ENCODE measurements at regions not wholly inside any gene's neighbourhood (a gene's known extent, or its start where the extent isn't known, plus 50 kb on each side); places are given as distances from the start of the nearest gene placed in this dataset.

- Histone ChIP-seq H3K4me3 (no peak overlapping the region), H3K36me3 (no peaks in the 10 kb centered on the region), H3K4me1 (no peaks in the 10 kb centered on the region), H3K9me3 (no peaks in the 10 kb centered on the region), H3K27ac (no peak overlapping the region), H3K27me3 (peaks cover 0 to 5% of the 10 kb centered on the region in 2 donors)
- DNase-seq: no peak
- no peak for TF ChIP-seq CTCF (IDR thresholded peaks at IDR 0.05)
- intact Hi-C loops (cut with DNase I; ENCODE audit: low total_unique reads): no loop called here
These were observed 140.0 kb upstream of the ST6GAL2 start for GRCh38 chr2:107025869-107026380.

- intact Hi-C loops (cut with DNase I; ENCODE audit: low total_unique reads): no loop called here
- Histone ChIP-seq H3K9me3 (no peaks in the 10 kb centered on the region), H3K27me3 (peaks cover 0 to 5% of the 10 kb centered on the region in 2 donors), H3K4me1 (no peaks in the 10 kb centered on the region), H3K36me3 (no peaks in the 10 kb centered on the region), H3K4me3 (no peak overlapping the region), H3K27ac (no peak overlapping the region)
- no peak for DNase-seq
- TF ChIP-seq POLR2A (IDR thresholded peaks at IDR 0.05): no peak
- TF ChIP-seq CTCF (IDR thresholded peaks at IDR 0.05): no peak
These were observed 141.2 kb upstream of the ST6GAL2 start for GRCh38 chr2:107027205-107027604.

- Histone ChIP-seq H3K27me3 (peaks cover 0 to 5% of the 10 kb centered on the region in 2 donors), H3K4me3 (no peak overlapping the region), H3K9me3 (no peaks in the 10 kb centered on the region), H3K4me1 (no peaks in the 10 kb centered on the region), H3K36me3 (no peaks in the 10 kb centered on the region), H3K27ac (no peak overlapping the region)
- intact Hi-C loops (cut with DNase I; ENCODE audit: low total_unique reads): no loop called here
- TF ChIP-seq CTCF (IDR thresholded peaks at IDR 0.05) (no peak), POLR2A (IDR thresholded peaks at IDR 0.05) (no peak)
- DNase-seq: no peak
These were observed 141.8 kb upstream of the ST6GAL2 start for GRCh38 chr2:107027810-107028209.

- no peaks in the 10 kb centered on the region for H3K9me3 ChIP-seq
- H3K27me3 ChIP-seq: peaks cover 0 to 5% of the 10 kb centered on the region in 2 donors
- H3K4me3 ChIP-seq: no peak overlapping the region
- no peak for DNase-seq
- no peaks in the 10 kb centered on the region for H3K4me1 ChIP-seq
- TF ChIP-seq CTCF (IDR thresholded peaks at IDR 0.05) (no peak), POLR2A (IDR thresholded peaks at IDR 0.05) (no peak)
- no peak overlapping the region for H3K27ac ChIP-seq
- intact Hi-C loops (cut with DNase I; ENCODE audit: low total_unique reads): no loop called here
- no peaks in the 10 kb centered on the region for H3K36me3 ChIP-seq
These were observed 142.7 kb upstream of the ST6GAL2 start for GRCh38 chr2:107028661-107029060.

- no peak for DNase-seq
- TF ChIP-seq POLR2A (IDR thresholded peaks at IDR 0.05): no peak
- TF ChIP-seq CTCF (IDR thresholded peaks at IDR 0.05): no peak
- Histone ChIP-seq H3K4me1 (no peaks in the 10 kb centered on the region), H3K36me3 (no peaks in the 10 kb centered on the region), H3K9me3 (no peaks in the 10 kb centered on the region), H3K27ac (no peak overlapping the region), H3K27me3 (no peaks in the 10 kb centered on the region), H3K4me3 (no peak overlapping the region)
- intact Hi-C loops (cut with DNase I; ENCODE audit: low total_unique reads): no loop called here
These were observed 150.3 kb upstream of the ST6GAL2 start for GRCh38 chr2:107036293-107036692.

Data from uterus (tissue), 3 donors.